ENCODE measurements at regions not wholly inside any gene's neighbourhood (a gene's known extent, or its start where the extent isn't known, plus 50 kb on each side); places are given as distances from the start of the nearest gene placed in this dataset.

- TF ChIP-seq CTCF (IDR thresholded peaks at IDR 0.05) (no peak), POLR2A (IDR thresholded peaks at IDR 0.05) (no peak), EP300 (IDR thresholded peaks at IDR 0.05) (no peak)
Measured at GRCh38 chr17:70934231-70934630, 764.9 kb downstream of the KCNJ2 start.

All from ovary (tissue), 3 donors.